ENCODE measurements at regions not wholly inside any gene's neighbourhood (a gene's known extent, or its start where the extent isn't known, plus 50 kb on each side); places are given as distances from the start of the nearest gene placed in this dataset.

GRCh38 chr7:86914551-86914950 lies 144.9 kb downstream of the ELAPOR2 start:
- DNase-seq (ENCODE audit: extremely low read depth, low read depth, low spot score) = no peak
